Posterior vena cava (tissue), 2 donors: ENCODE measurements at regions not wholly inside any gene's neighbourhood (a gene's known extent, or its start where the extent isn't known, plus 50 kb on each side); places are given as distances from the start of the nearest gene placed in this dataset.
A peak's percentile ranks its signal among the peaks of the same experiment; 100 is the strongest.

Experiments used
- DNase-seq: peaks from one replicate; pipeline ENCODE4 v3.0.0-alpha.2; 2020; ENCODE audit warnings: low spot score
- intact Hi-C, 2 donors: fragments of 100-400 bp; cut with DNase I; formaldehyde crosslinking; loops; one replicate each; pipeline versions ENCODE4 v1.14.1 to v1.14.2; 2022 to 2023
- donor health status: DM: yes; HTN: yes; CAD: no.
- donor health status: DM: yes; HTN: yes; CAD: no.

DNA sequence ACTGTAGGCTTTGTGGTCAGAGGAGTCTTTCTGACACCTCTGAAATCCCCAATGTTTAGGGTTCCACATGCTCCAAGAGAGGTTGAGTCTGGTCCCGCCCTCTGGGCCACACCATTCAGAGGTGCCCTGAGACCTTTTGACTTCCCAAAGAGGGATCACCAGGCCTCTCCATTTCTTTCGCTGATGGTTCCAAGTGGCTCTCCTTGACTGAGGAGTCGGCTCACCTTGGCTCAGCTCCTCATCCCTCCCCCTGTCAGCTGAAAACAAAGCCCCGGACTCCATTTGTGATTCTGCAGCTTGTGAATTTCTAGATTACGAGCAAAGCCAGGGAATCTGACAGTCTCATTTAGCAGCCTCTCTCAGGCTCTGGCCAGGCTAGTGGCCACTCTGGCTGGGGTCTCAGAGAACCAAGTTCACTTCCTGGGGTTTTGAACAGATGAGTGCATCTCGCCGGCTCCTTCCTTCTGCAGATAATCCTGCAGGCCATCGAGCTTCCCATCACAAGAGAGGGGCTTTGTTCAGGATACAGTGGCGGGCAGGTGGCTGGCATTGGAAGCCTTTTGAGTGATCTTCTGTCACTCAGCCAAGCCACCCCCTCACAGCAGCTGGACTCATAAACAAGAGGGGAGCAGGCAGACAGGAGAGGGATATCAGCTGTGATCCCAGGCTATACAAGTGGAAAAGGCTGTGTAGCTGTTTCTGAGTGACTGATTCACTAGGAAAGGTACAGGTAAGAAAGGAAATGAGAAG is 102.9 kb downstream of the TRIM29 start:
- DNase-seq: peak; percentile 49
- intact Hi-C loops: no loop called here

DNA sequence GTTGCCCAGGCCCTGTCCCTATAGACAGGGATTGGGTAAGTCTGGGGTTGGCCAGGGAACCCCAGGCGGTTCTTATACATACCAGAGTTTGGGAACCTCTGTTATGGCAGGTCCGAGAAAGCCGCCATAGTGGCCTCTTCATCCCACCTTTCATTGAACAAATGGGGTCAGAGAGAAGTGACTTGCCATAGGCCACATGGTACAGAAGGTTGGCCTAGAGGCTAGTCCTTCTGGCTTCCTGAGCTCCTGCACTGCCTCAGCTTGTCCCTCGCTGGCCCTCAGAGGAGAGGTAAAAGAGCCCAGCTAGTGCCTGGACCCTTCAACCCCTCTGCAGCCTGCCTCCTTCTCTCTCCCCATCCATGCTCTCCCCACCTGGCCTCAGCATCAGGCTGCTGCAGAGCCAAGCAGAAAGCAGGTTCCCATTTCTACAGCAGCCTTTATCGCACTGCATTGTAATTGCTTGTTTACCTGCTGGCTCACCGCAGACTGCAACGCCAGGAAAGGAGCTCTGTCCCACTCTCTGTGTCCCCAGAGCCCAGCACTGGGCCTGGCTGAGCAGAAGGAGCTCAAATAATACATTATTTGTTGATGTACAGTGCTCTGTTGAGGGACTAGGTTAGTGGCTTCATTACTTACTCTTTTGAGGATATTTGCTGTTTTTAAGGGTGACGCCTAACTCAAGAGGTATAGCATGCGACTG is 103.6 kb downstream of the TRIM29 start:
- DNase-seq: peak; percentile 38
- intact Hi-C loops: no loop called here

DNA sequence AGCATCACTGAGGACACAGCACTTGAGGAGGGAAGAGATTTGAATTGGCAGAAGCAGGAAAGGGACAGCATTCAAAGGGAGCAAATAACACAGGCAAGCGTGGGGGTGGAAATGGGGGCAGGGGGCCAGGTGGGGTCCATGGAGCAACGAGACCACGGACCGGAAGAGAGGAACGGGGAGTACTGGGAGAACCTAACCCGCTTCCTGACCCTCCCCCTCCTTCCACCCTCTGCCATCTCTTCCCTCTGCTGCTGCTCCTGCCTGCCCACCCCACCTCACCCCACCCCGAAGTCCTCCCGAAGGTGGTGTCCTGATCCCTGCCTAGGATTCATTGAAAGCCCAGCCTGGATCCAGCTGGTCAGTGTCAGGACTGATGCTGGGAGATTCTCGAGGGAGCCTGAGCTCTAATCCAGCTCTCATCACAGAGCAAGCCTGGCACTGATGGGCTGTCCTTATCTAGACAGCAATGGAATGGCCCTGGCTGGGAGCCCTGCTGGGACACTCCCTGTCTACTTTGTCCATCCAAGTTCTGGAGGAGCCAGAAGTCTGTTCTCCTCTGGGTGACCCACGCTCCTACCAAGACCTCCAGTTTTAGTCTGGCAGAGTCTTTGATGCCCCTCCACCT is 105.0 kb downstream of the TRIM29 start:
- DNase-seq: peak; percentile 90
- intact Hi-C loops: no loop called here

DNA sequence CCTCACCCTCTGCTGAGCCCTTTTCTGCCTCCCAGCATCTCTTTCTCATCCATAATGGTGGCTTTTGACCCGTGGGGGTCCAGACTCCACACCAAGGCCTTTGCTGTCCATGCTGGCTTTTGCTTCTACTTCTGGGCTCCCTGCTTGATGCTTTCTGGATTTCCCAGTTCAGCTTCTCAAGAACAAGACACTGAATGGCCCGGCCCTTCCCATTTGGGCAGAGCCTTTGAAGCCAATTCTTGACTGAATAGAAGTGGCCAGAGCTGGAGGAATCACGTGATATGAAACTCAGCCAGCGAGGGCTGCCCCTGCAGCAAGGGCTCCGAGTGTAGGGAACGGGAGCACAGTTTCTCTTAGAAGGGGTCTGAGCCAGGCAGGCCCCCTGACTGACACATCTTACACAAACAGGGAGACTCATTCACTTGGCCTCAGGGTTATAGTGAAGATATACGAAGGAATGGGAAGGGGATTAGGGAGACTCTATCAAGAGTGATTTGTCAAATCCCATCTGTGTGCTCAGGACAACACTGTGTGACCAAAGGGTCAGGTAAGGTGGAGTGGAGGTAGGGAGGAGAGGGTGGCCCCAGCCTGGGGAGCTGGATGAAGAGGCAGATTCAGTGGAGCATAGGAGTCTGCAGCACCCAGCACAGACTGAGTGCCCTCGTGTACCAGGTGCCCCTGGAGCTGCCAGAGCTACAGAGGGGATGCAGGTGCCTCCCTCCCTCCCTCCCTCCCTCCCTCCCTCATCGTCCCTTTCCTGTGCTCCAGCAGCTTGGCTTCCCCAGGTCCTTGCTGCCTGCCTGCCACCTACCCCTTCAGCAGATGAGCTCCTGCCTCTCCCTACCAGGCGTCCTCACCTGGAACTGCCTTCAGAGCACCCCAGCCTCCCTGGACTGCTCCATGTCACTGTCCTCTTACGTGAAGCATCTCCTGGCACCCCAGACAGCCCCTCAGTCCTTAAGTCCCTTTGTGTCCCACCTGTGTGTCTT is 106.0 kb downstream of the TRIM29 start:
- intact Hi-C loops: no loop called here
- DNase-seq: peak; percentile 77

DNA sequence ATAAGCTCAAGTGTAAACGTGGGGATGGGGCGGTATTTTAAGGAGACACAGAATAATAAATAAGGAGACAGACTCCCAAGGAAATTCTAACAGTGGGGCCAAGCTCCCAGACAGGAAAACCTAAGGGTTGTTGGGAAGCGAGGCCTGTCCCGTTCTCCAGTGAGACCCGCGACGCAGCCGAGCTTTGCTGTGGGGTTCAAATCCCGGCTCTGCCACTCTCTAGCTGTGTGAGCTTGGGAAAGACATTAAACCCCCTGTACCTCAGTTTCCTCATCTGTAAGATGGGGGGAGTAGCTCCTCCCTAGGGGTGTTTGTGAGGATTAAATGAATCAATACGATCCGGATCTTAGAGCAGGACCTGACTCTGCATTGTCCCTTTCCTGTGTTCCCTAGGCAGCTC is 106.8 kb downstream of the TRIM29 start:
- intact Hi-C loops: no loop called here
- DNase-seq: peak; percentile 66

DNA sequence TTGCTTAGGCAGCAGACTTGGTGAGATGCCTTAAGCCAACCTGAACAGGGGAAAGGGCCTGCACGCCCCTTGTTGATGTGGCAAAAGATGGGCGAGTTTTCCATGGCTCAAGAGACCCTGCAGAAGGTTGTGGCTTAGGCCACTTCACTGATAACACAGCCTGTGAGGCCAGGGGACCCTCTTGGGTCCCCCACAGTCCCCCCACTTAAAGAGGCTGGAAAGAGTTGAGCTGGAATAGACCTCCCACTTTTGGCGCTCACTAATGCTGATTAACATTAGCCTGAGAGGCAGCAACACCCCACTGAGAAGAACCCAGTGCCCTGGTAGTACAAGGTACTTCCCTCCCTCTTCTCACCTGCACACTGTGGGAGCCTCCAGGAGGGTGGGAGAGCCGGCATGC is 107.5 kb downstream of the TRIM29 start:
- intact Hi-C loops: loop anchor here in 1 of 2 donors (1.0 kb wide), 1 partner anchor 41 kb away; no protein-coding TSS in a partner anchor
- peak; percentile 32 for DNase-seq

DNA sequence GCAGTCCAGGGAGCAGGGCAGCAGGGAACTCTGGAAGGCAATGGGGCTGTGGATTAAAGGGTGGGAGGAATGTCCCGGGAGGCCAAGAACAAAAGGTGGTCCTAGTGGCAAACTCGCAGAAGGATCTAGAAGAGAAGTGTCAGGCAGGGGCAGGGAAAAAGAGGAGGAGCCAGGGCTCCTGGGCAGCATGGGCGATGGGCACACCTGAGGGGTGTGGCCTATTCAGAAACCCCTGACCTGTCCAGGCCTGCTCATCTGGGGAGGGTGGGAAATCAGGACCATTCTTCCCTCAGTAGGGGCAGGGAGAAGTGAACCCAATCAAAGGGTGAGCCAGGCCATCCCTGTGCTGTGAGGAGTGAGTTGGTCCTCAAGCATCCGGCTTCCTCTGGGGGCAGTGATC is 108.6 kb downstream of the TRIM29 start:
- no peak for DNase-seq
- intact Hi-C loops: no loop called here

DNA sequence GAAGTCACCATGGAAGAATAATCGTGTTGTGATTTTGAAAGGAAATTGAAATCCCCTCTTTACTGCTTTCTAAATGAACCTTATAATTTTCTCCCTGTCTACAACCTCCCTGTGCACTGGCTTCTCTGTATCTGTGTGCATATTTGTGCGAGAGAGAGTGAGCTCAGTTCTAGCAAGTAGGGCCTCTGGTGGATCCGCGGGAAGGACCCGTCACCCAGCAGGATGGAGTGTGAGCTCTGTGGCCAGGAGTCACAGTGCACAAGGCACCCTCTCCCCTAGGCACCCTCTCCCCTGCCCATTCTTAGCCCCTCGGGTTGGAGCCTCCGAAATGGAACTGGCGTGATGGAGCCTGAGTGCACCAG is 109.0 kb downstream of the TRIM29 start:
- intact Hi-C loops: no loop called here
- DNase-seq: no peak

DNA sequence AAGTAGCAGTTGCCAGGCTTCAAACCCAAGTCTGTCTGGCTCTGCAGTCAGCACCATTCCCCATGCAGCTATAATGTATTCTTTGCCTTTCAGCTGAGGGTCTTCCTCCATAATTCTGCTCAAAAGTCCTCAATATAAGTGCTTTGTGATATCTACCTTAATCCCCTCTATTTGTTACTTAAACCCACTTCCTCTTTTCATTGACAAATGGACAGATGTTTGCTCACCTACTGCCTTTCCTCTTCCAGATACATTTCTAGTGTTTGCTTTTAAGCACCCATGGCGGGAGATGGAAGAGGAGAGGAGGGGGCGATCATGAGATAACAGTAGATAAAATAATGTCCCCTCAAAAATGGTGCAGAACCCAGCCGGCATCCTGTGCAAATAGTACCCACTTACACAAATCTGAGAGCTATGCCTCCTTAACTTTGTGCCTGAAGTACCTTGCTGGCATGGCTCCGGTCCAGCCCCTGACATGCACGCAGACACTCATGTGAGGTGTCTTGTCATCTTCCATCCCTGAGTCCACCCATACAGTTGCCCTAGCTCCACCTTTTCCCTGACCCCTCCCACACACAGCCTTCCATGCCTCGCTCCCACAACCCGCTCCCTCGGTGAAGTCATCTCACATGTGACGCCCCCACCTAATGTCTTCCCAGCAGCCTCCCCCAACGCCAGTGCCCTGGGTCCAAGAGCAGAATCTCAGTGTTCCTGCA is 109.6 kb downstream of the TRIM29 start:
- DNase-seq: peak; percentile 23
- intact Hi-C loops: no loop called here

DNA sequence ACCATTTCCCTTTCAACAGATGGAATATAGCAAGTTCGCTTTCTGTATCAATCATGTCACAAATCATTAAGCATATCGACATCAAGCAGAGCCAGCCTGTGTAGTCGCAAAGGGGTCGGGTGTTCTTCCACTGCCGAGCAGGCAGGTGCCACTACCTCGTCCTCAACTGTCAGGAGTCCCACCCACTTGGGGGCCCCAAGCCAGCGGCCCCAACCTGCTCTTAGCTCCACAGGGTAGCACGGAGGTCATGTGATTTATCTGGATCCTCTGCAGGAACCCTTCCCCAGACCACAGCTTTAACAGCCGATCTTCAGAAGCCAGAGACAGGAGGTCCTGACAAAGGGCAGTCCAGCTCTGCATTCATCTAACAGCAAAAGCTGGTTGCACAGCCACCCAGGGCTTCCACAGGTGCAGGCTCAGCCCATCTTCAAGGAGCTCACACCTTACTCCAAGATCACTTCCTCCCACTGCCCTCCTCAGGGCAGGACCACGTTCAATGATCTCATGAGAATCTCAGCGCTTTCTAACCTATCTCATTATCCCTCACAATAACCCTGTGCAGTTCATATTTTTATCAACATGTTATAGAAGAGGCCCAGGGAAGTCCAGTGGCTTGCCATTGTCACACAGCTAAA is 110.2 kb downstream of the TRIM29 start:
- DNase-seq: peak; percentile 66
- intact Hi-C loops: no loop called here

DNA sequence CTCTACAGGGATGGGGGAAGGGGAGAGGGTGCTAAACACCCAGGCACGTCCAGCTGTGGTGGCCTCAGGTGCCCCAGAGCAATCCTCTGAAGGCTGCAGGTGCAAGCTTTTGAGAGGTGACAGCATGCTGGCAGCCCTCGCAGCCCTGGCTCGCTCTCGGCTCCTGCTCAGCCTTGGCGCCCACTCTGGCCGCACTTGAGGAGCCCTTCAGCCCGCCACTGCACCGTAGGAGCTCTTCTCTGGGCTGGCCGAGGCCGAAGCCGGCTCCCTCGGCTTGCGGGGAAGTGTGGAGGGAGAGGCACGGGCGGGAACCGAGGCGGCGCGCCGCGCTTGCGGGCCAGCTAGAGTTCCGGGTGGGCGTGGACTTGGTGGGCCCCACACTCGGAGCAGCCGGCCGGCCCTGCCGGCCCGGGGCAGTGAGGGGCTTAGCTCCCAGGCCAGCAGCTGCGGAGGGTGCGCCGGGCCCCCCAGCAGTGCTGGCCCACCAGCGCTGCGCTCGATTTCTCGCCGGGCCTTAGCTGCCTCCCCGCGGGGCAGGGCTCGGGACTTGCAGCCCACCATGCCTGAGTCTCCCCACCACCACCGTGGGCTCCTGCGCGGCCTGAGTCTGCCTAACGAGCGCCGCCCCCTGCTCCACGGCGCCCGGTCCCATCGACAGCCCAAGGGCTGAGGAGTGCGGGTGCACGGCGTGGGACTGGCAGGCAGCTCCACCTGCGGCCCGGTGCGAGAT is 112.1 kb downstream of the TRIM29 start:
- DNase-seq: peak; percentile 73
- intact Hi-C loops: no loop called here

DNA sequence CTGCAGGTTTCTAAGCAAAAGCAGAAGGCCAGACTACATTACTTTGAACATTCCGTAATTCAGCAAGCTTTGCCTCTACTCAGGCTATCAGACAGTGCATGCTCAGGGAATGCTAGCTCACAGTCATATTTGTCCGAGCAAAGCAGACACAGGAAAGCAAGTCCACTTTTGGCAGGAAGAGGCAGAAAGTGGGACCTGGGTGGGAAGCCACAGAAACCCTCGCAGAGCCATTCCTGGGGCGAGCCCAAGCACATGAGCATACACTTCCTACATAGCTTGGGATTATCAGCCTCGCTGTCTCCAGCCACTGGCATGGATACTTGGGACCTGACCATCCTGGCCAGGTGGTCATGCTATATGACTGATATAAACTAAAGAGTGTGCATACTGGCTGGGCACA is 113.3 kb downstream of the TRIM29 start:
- intact Hi-C loops: no loop called here
- DNase-seq: peak; percentile 57

DNA sequence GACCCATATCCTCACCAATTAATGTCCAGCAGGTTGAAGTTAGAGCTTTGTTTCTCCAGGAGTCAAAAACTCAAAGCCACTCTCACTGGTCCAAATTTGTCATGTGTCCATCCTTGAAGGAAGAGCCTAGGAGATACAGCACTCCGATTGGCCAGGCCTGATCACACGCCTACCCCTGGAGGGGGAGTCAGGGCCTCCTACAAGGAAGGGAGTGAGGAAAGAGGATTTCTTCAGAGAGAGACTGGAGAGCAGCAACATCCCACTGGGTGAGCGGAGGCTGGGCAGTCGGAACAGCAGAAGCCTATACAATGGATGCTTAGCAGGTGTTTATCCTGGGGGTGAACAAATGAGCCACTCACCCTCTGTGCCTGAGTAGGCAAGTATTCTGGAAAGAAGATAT is 113.9 kb downstream of the TRIM29 start:
- intact Hi-C loops: no loop called here
- DNase-seq: peak; percentile 24

DNA sequence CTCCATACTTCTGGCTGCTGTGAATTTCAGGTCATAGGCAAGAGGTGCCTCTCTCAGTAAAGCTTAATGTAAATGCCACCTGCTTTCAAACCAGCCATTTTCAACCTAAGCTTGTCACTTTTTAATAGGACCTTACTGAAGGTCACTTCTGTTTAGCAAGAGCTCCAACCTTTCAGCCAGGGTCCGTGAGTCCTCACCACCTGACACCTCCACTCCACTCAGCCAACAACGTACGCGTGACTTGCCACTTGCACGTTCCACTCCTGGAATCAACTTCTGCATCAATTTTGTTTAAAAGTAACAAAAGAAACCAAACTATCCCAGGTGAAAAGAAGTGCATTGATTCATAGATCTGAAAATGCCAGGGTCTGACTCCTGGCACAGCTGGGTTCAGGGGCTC is 114.4 kb downstream of the TRIM29 start:
- peak; percentile 26 for DNase-seq
- intact Hi-C loops: no loop called here

DNA sequence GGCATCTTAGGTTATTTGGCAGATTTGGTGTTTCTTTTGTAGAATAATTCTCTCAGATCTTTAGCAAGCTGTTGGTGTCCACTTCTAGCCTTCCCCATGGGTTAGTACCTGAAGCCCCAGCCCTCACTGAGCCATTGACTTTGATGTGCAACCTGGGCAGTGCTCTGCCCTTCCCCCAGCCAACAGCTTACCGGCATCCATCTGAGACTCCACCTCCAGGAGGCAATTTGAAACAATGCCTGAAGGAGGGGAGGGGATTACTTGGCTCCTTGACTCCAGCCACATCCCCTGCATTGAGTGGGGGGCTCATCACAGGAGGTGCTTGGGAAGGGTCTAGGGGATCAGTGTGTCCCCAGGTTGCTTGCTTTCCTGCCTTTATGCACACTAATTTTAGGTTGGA is 114.8 kb downstream of the TRIM29 start:
- DNase-seq: peak; percentile 23
- intact Hi-C loops: no loop called here

DNA sequence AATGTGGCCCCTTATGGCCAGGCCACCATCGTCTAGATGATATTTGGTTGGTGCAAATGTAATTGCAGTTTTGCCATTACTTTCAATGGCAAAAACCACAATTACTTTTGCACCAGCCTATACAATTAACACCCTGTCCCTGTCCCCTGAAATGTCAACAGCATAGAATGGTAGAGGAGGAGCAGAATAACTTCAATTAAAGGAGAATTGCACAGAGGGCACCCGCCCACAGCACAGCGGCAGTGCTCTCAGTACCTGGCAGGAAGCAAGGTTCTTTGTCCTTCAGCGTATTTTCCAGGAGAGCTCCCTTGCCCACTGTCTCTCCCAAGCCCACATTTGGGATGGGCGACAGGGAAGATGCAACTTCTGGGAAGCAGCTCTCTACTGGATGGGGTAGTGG is 115.3 kb downstream of the TRIM29 start:
- peak; percentile 31 for DNase-seq
- intact Hi-C loops: no loop called here

DNA sequence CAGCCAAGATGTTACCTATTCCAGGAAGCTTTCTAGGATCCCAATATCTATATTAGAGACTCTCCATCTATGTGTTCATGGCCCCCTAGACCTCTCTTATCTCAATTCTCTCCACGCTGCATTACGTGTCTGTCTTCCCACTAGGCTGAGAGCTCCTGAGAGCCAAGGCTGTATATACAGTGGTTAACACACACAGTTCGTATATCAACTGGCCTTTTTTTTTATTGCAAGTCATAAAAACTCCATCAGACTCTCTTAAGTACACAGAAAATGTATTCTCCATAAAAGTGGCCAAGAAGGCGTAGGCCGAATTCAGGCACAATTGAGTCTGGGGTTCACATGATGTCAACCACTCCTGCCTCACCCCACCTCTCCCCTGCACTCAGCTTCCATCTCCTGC is 115.9 kb downstream of the TRIM29 start:
- DNase-seq: peak; percentile 8
- intact Hi-C loops: no loop called here
